ENCODE measurements at regions not wholly inside any gene's neighbourhood (a gene's known extent, or its start where the extent isn't known, plus 50 kb on each side); places are given as distances from the start of the nearest gene placed in this dataset.

- no peaks in the 10 kb centered on the region for H3K36me3 ChIP-seq
- no peaks in the 10 kb centered on the region for H3K9me3 ChIP-seq
- H3K4me3 ChIP-seq, result no peak overlapping the region
- no peak for TF ChIP-seq CTCF (IDR thresholded peaks at IDR 0.05)
- H3K27ac ChIP-seq, result no peak overlapping the region
- no peaks in the 10 kb centered on the region for H3K27me3 ChIP-seq
- DNase-seq, result no peak
- no peaks in the 10 kb centered on the region for H3K4me1 ChIP-seq
- H3K9ac ChIP-seq (ENCODE audit: low read depth in 2 of 2, low read length in 2 of 2), result no peak overlapping the region
- intact Hi-C loops (cut with DNase I), result no loop called here
Observed at GRCh38 chr4:13267091-13267490, 217.0 kb downstream of the RAB28 start.

GRCh38 chr4:13266687-13267086 lies 217.5 kb downstream of the RAB28 start:
- no peak overlapping the region for H3K4me3 ChIP-seq
- H3K27ac ChIP-seq, result no peak overlapping the region
- intact Hi-C loops (cut with DNase I), result no loop called here
- no peaks in the 10 kb centered on the region for H3K4me1 ChIP-seq
- H3K9ac ChIP-seq (ENCODE audit: low read depth in 2 of 2, low read length in 2 of 2), result no peak overlapping the region
- TF ChIP-seq CTCF (IDR thresholded peaks at IDR 0.05), result no peak
- H3K27me3 ChIP-seq, result no peaks in the 10 kb centered on the region
- H3K9me3 ChIP-seq, result no peaks in the 10 kb centered on the region
- DNase-seq, result no peak
- H3K36me3 ChIP-seq, result no peaks in the 10 kb centered on the region

- Histone ChIP-seq H3K27ac (no peak overlapping the region), H3K9ac (ENCODE audit: low read depth in 2 of 2, low read length in 2 of 2) (no peak overlapping the region), H3K27me3 (no peaks in the 10 kb centered on the region), H3K4me1 (no peaks in the 10 kb centered on the region), H3K9me3 (no peaks in the 10 kb centered on the region), H3K36me3 (no peaks in the 10 kb centered on the region), H3K4me3 (no peak overlapping the region)
- TF ChIP-seq CTCF (IDR thresholded peaks at IDR 0.05), result no peak
- intact Hi-C loops (cut with DNase I), result no loop called here
- no peak for DNase-seq
Observed at GRCh38 chr4:13263967-13264525, 220.1 kb downstream of the RAB28 start.

- no peaks in the 10 kb centered on the region for H3K9me3 ChIP-seq
- intact Hi-C loops (cut with DNase I), result no loop called here
- H3K9ac ChIP-seq (ENCODE audit: low read depth in 2 of 2, low read length in 2 of 2), result no peak overlapping the region
- H3K36me3 ChIP-seq, result no peaks in the 10 kb centered on the region
- no peaks in the 10 kb centered on the region for H3K27me3 ChIP-seq
- no peak for DNase-seq
- no peak for TF ChIP-seq CTCF (IDR thresholded peaks at IDR 0.05)
- H3K27ac ChIP-seq, result no peak overlapping the region
- H3K4me3 ChIP-seq, result no peak overlapping the region
- H3K4me1 ChIP-seq, result no peaks in the 10 kb centered on the region
Observed at GRCh38 chr4:13262816-13263215, 221.3 kb downstream of the RAB28 start.

- no peaks in the 10 kb centered on the region for H3K9me3 ChIP-seq
- TF ChIP-seq CTCF (IDR thresholded peaks at IDR 0.05), result no peak
- intact Hi-C loops (cut with DNase I), result no loop called here
- no peak for DNase-seq
- H3K9ac ChIP-seq (ENCODE audit: low read depth in 2 of 2, low read length in 2 of 2), result no peak overlapping the region
- H3K36me3 ChIP-seq, result no peaks in the 10 kb centered on the region
- H3K4me3 ChIP-seq, result no peak overlapping the region
- H3K27ac ChIP-seq, result no peak overlapping the region
- H3K4me1 ChIP-seq, result no peaks in the 10 kb centered on the region
- H3K27me3 ChIP-seq, result no peaks in the 10 kb centered on the region
Observed at GRCh38 chr4:13261486-13262257, 222.5 kb downstream of the RAB28 start.

Measured in colonic mucosa (tissue), 4 donors.